LNCAP (cell line): ENCODE measurements at regions not wholly inside any gene's neighbourhood (a gene's known extent, or its start where the extent isn't known, plus 50 kb on each side); places are given as distances from the start of the nearest gene placed in this dataset.

Experiments
- CTCF ChIP-seq: fragments of 450-650 bp; IDR thresholded peaks from 2 replicates; pipeline ENCODE4 v1.5.1; 2017; ENCODE audit warnings: mild to moderate bottlenecking

- TF ChIP-seq CTCF = no peak
Measured at GRCh38 chr2:209076151-209076550, 347.7 kb upstream of the MAP2 start.

GRCh38 chr2:209086761-209087160 lies 337.1 kb upstream of the MAP2 start:
- TF ChIP-seq CTCF = no peak

DNA sequence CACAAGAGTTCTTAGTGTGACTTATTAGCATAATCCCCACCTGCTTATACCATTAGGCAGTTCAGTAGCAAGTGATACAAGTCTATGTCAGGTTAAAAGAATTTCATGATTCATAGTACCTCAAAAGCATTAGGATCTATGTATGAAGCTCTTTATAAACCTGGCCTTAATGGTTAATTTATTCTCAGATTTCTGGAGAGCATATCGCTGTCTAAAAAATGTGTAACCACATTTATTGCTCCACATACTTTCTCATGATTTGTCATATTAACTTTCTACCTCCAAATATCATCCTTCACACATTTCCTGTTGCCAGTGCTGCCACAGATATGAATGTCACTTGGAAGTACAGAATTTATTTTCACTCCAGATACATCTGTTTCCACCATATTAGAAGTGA lies 332.8 kb upstream of the MAP2 start:
- no peak for TF ChIP-seq CTCF

GRCh38 chr2:209094221-209094620 lies 329.6 kb upstream of the MAP2 start:
- no peak for TF ChIP-seq CTCF

DNA sequence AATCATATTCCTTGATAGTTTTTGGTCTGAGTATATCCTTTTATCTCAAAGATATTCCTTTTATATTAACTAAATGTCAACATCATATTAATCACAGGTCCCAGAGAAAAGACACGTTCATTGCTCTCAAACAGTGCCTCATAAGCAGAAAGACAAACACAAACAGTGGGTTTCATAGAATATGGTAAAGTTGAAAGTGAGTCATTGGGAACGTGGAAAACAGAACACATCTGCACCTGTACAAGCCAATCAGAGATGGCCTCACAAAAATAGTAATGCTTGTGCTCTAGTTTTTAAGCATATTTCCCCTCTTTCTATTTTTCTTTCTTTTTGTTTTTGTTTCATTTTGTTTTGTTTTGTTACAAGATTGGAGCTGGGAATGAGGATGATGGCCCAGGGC lies 328.4 kb upstream of the MAP2 start:
- TF ChIP-seq CTCF = no peak

DNA sequence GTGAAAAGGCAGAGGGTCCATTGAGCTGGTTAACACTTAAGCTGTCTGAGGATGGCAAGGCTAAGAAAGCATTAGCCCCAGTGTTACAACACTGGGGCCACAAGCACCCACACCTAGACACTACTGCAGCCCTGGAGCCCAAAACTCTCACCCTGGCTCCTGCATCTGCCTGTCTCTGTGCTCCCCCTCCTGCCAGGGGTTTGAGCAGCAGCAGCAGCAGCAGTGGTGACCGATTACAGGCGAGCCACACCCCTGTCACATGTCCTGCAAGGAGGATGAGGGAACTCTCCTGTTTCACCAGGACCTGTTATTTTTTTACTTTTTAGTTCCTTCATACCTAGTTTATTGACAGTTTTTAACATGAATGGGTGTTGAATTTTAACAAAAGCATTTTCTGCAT lies 326.7 kb upstream of the MAP2 start:
- TF ChIP-seq CTCF = no peak

DNA sequence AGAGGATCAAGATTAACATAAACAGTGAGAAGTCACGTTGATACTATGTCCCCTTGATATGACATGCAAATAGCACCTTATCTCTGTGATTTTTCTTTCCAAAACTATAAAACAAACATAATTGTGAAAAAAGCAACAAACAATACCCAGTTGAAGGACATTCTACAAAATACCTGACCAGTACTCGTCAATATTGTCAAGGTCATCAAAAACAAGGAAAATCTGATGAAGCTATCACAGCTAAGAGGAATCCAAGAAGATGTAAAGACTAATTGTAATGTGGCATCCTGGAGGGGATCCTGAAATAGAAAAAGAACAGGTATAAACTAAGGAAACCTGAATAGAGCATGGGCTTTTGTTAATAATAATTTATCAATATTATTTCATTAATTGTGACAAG lies 321.5 kb upstream of the MAP2 start:
- TF ChIP-seq CTCF = no peak

DNA sequence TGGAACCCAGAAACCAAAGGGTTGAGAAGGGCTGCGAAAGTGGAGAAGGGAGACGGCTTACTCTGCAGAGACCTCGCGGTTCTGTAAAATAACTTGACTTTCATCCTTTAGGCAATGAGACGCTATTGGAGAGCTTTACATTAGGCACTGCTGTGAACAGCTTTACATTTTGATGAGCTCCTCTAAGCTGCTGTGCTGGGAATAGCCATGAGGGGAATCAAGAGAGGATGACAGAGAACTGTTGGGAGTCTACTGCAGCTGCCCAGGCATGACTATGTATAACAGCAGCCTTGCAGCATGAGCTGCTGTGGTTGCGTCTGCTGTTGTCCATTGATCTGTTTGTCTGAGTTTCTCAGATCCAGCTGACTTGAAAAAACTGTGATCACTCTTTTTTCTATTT lies 310.8 kb upstream of the MAP2 start:
- TF ChIP-seq CTCF = no peak
